ENCODE measurements at regions not wholly inside any gene's neighbourhood (a gene's known extent, or its start where the extent isn't known, plus 50 kb on each side); places are given as distances from the start of the nearest gene placed in this dataset.
"Not testable (repeated sequence)": the region's sequence is repeated elsewhere in the genome, so short reads cannot be mapped to it uniquely, and the experiment has no call there.

GRCh38 chr17:79560527-79560926, 50.3 kb downstream of the RBFOX3 start:
- no peak for DNase-seq (ENCODE audit: low read depth)

GRCh38 chr17:79559111-79559887, 51.6 kb downstream of the RBFOX3 start:
- no peak for DNase-seq (ENCODE audit: low read depth)

- DNase-seq (ENCODE audit: low read depth) = no peak
Measured at GRCh38 chr17:79558091-79558900, 52.6 kb downstream of the RBFOX3 start.

GRCh38 chr17:79557276-79558090, 53.4 kb downstream of the RBFOX3 start:
- DNase-seq (ENCODE audit: low read depth) = no peak

- no peak for DNase-seq (ENCODE audit: low read depth)
Measured at GRCh38 chr17:79556271-79556670, 54.6 kb downstream of the RBFOX3 start.

GRCh38 chr17:79555543-79555942, 55.3 kb downstream of the RBFOX3 start:
- DNase-seq (ENCODE audit: low read depth) = no peak

GRCh38 chr17:79554346-79554745, 56.5 kb downstream of the RBFOX3 start:
- not testable (repeated sequence) for DNase-seq (ENCODE audit: low read depth)

GRCh38 chr17:79552824-79553223, 58.0 kb downstream of the RBFOX3 start:
- no peak for DNase-seq (ENCODE audit: low read depth)

GRCh38 chr17:79552405-79552804, 58.4 kb downstream of the RBFOX3 start:
- no peak for DNase-seq (ENCODE audit: low read depth)

- no peak for DNase-seq (ENCODE audit: low read depth)
Measured at GRCh38 chr17:79549141-79549915, 61.5 kb downstream of the RBFOX3 start.

- DNase-seq (ENCODE audit: low read depth) = no peak
Measured at GRCh38 chr17:79548116-79548515, 62.7 kb downstream of the RBFOX3 start.

- DNase-seq (ENCODE audit: low read depth) = no peak
Measured at GRCh38 chr17:79547586-79547985, 63.3 kb downstream of the RBFOX3 start.

GRCh38 chr17:79547171-79547570, 63.7 kb downstream of the RBFOX3 start:
- not testable (repeated sequence) for DNase-seq (ENCODE audit: low read depth)

- no peak for DNase-seq (ENCODE audit: low read depth)
Measured at GRCh38 chr17:79546386-79546785, 64.5 kb downstream of the RBFOX3 start.

GRCh38 chr17:79545251-79546005, 65.4 kb downstream of the RBFOX3 start:
- DNase-seq (ENCODE audit: low read depth) = no peak

- no peak for DNase-seq (ENCODE audit: low read depth)
Measured at GRCh38 chr17:79544142-79544914, 66.5 kb downstream of the RBFOX3 start.

GRCh38 chr17:79543531-79543930, 67.3 kb downstream of the RBFOX3 start:
- DNase-seq (ENCODE audit: low read depth) = no peak

- DNase-seq (ENCODE audit: low read depth) = no peak
Measured at GRCh38 chr17:79542718-79543117, 68.1 kb downstream of the RBFOX3 start.

GRCh38 chr17:79541056-79541850, 69.6 kb downstream of the RBFOX3 start:
- no peak for DNase-seq (ENCODE audit: low read depth)

All from activated T-cell treated with anti-CD3 and anti-CD28 coated beads for 24 hours (primary cell).